ENCODE measurements at regions not wholly inside any gene's neighbourhood (a gene's known extent, or its start where the extent isn't known, plus 50 kb on each side); places are given as distances from the start of the nearest gene placed in this dataset.

- TF ChIP-seq CTCF (conservative IDR thresholded peaks at IDR 0.05; ENCODE audit: low read depth, low read length) (no peak), RCOR1 (IDR thresholded peaks at IDR 0.05; ENCODE audit: insufficient replicate concordance, low read length) (no peak)
Observed at GRCh38 chr16:79362300-79362970, 238.1 kb downstream of the MAF start.
